ENCODE measurements at regions not wholly inside any gene's neighbourhood (a gene's known extent, or its start where the extent isn't known, plus 50 kb on each side); places are given as distances from the start of the nearest gene placed in this dataset.

GRCh38 chr7:96773483-96773882 lies 63.8 kb upstream of the SEM1 start:
- no peak for TF ChIP-seq POLR2AphosphoS5 (IDR thresholded peaks at IDR 0.05)
- TF ChIP-seq EP300 (conservative IDR thresholded peaks at IDR 0.05; ENCODE audit: poor library complexity, severe bottlenecking) = no peak
- TF ChIP-seq CTCF (IDR thresholded peaks at IDR 0.05; ENCODE audit: poor library complexity, severe bottlenecking) = no peak
